T-cell (primary cell): ENCODE measurements at regions not wholly inside any gene's neighbourhood (a gene's known extent, or its start where the extent isn't known, plus 50 kb on each side); places are given as distances from the start of the nearest gene placed in this dataset.

Source experiments
- ATAC-seq, 4 experiments: fragments of 200-7000 bp in 3 of 4; fragments of 150-1000 bp in 1 of 4; cut with Tn5 transposase; replicated peaks in 1 of 4; 1 replicate in 3 of 4; 2 replicates in 1 of 4; pipeline ENCODE4 v1.10.0; 2021; ENCODE audit warnings: moderate library complexity in 3 of 4, mild to moderate bottlenecking in 2 of 4, moderate number of reproducible peaks in 1 of 4
- CTCF ChIA-PET, 2 donors: fragments of 300-600 bp; sonication (Branson Sonifier 250); formaldehyde crosslinking; loops; one replicate each; lab custom pipeline; 2022; ENCODE audit warnings: antibody characterized with exemption in 2 of 2; lab: Charles Lee
- POLR2A ChIA-PET, 2 donors: fragments of 300-600 bp; sonication (Branson Sonifier 250); formaldehyde crosslinking; loops; one replicate each; lab custom pipeline; 2022; ENCODE audit warnings: antibody characterized with exemption in 2 of 2; lab: Charles Lee
- DNase-seq, 35 experiments: peaks; one replicate each; pipeline versions ENCODE4 v3.0.0 to v3.0.0-alpha.2; 2013 to 2023
- H3K27ac ChIP-seq: one replicate; pipeline ENCODE4 v1.5.1; 2013; ENCODE audit warnings: low read length
- H3K27me3 ChIP-seq, 2 experiments: replicated peaks in 1 of 2; 1 replicate in 1 of 2; 2 replicates in 1 of 2; pipeline versions ENCODE4 v1.6.1 to v1.7.0; 2013; ENCODE audit warnings: low read length in 1 of 2, mixed read lengths in 1 of 2; ENCODE audit not compliant: control insufficient read depth in 2 of 2, insufficient read depth in 2 of 2; ENCODE audit errors: extremely low read depth in 1 of 2
- H3K36me3 ChIP-seq, 2 donors: 1 replicate in 1 of 2; 2 replicates in 1 of 2; pipeline versions ENCODE4 v1.6.1 to v1.7.0; 2013; ENCODE audit warnings: low read length in 1 of 2; ENCODE audit not compliant: control insufficient read depth in 2 of 2, insufficient read depth in 1 of 2; ENCODE audit errors: extremely low read depth in 1 of 2
- H3K4me1 ChIP-seq, 2 experiments: 1 replicate in 1 of 2; 2 replicates in 1 of 2; pipeline versions ENCODE4 v1.6.1 to v1.7.0; 2013; ENCODE audit warnings: low read length in 2 of 2, mixed read lengths in 1 of 2; ENCODE audit not compliant: insufficient read depth in 2 of 2, control insufficient read depth in 1 of 2; ENCODE audit errors: extremely low read depth in 1 of 2
- H3K4me3 ChIP-seq, 2 donors: 1 replicate in 1 of 2; 2 replicates in 1 of 2; pipeline versions ENCODE4 v1.5.1 to v1.7.0; 2013; ENCODE audit warnings: mild to moderate bottlenecking in 2 of 2, low read length in 1 of 2, moderate library complexity in 1 of 2; ENCODE audit not compliant: control insufficient read depth in 1 of 2; ENCODE audit errors: extremely low read depth in 1 of 2
- H3K9me3 ChIP-seq: 2 replicates; pipeline ENCODE4 v1.7.0; 2013
- H3K27ac Mint-ChIP-seq, 2 donors: one replicate each; pipeline ENCODE4 v1.8.0; 2020 to 2021; ENCODE audit warnings: mild to moderate bottlenecking in 2 of 2, mixed read lengths in 2 of 2
- H3K27me3 Mint-ChIP-seq, 2 donors: one replicate each; pipeline ENCODE4 v1.8.0; 2021 to 2022; ENCODE audit warnings: mixed read lengths in 2 of 2
- H3K36me3 Mint-ChIP-seq: one replicate; pipeline ENCODE4 v1.8.0; 2021; ENCODE audit warnings: mixed read lengths
- H3K4me1 Mint-ChIP-seq, 3 donors: one replicate each; pipeline ENCODE4 v1.8.0; 2020 to 2022; ENCODE audit warnings: mixed read lengths in 3 of 3, mild to moderate bottlenecking in 1 of 3
- H3K4me3 Mint-ChIP-seq, 3 donors: one replicate each; pipeline ENCODE4 v1.8.0; 2020 to 2022; ENCODE audit warnings: mild to moderate bottlenecking in 3 of 3, mixed read lengths in 3 of 3, moderate library complexity in 3 of 3
- H3K9me3 Mint-ChIP-seq, 3 donors: one replicate each; pipeline ENCODE4 v1.8.0; 2020 to 2022; ENCODE audit warnings: mixed read lengths in 3 of 3
- WGBS: methylation state at CpG from one replicate; pipeline ENCODE4 v1.1.5; 2013; ENCODE audit warnings: missing lambda C conversion rate; ENCODE audit not compliant: insufficient coverage; 5-methylcytosine and 5-hydroxymethylcytosine counted together

GRCh38 chr1:218592688-218593087 is 247.6 kb downstream of the TGFB2 start:
- Mint-ChIP-seq H3K4me3 (no peak overlapping the region), H3K27me3 (peaks cover 2 to 8% of the 10 kb centered on the region in 2 donors), H3K4me1 (no peaks in the 10 kb centered on the region), H3K27ac (no peak overlapping the region), H3K9me3 (peaks cover 0 to 14% (median 4%) of the 10 kb centered on the region in 3 donors), H3K36me3 (no peaks in the 10 kb centered on the region)
- no peaks in the 10 kb centered on the region for H3K27me3 ChIP-seq
- H3K9me3 ChIP-seq = no peaks in the 10 kb centered on the region
- no peaks in the 10 kb centered on the region for H3K36me3 ChIP-seq
- WGBS = no CpG with 5 or more reads among the region's 2 CpGs
- no peak for DNase-seq
- no peaks in the 10 kb centered on the region for H3K4me1 ChIP-seq
- CTCF ChIA-PET = no interaction called here
- H3K27ac ChIP-seq = no peak overlapping the region
- no peak for ATAC-seq
- POLR2A ChIA-PET = no interaction called here
- H3K4me3 ChIP-seq = no peak overlapping the region

- Mint-ChIP-seq H3K9me3 (peaks cover 2 to 7% (median 6%) of the 10 kb centered on the region in 3 donors), H3K36me3 (no peaks in the 10 kb centered on the region), H3K27me3 (peaks cover 8 to 9% of the 10 kb centered on the region in 2 donors), H3K4me1 (no peaks in the 10 kb centered on the region), H3K4me3 (no peak overlapping the region), H3K27ac (no peak overlapping the region)
- no peaks in the 10 kb centered on the region for H3K9me3 ChIP-seq
- no peak for DNase-seq
- WGBS = 62% methylated on average over 3 of the region's 3 CpGs
- ATAC-seq = no peak
- no peaks in the 10 kb centered on the region for H3K36me3 ChIP-seq
- ChIA-PET POLR2A (no interaction called here), CTCF (no interaction called here)
- H3K27me3 ChIP-seq = no peaks in the 10 kb centered on the region
- H3K4me1 ChIP-seq = no peaks in the 10 kb centered on the region
- no peak overlapping the region for H3K27ac ChIP-seq
- H3K4me3 ChIP-seq = no peak overlapping the region
Observed at GRCh38 chr1:218600968-218601367, 255.8 kb downstream of the TGFB2 start.

- Histone ChIP-seq H3K9me3 (no peaks in the 10 kb centered on the region), H3K27me3 (no peaks in the 10 kb centered on the region), H3K4me1 (no peaks in the 10 kb centered on the region), H3K27ac (no peak overlapping the region), H3K4me3 (no peak overlapping the region), H3K36me3 (no peaks in the 10 kb centered on the region)
- ChIA-PET POLR2A (no interaction called here), CTCF (no interaction called here)
- Mint-ChIP-seq H3K4me3 (no peak overlapping the region), H3K27ac (no peak overlapping the region), H3K9me3 (peaks cover 4 to 13% (median 5%) of the 10 kb centered on the region in 3 donors), H3K36me3 (no peaks in the 10 kb centered on the region), H3K27me3 (no peaks in the 10 kb centered on the region), H3K4me1 (no peaks in the 10 kb centered on the region)
- 33% methylated on average over 1 of the region's 1 CpG for WGBS
- DNase-seq (no peak), ATAC-seq (no peak)
Observed at GRCh38 chr1:218604217-218604616, 259.1 kb downstream of the TGFB2 start.

- CTCF ChIA-PET = no interaction called here
- Histone ChIP-seq H3K36me3 (no peaks in the 10 kb centered on the region), H3K9me3 (no peaks in the 10 kb centered on the region), H3K4me1 (no peaks in the 10 kb centered on the region), H3K27me3 (no peaks in the 10 kb centered on the region), H3K4me3 (no peak overlapping the region), H3K27ac (no peak overlapping the region)
- POLR2A ChIA-PET = no interaction called here
- ATAC-seq (no peak), DNase-seq (no peak)
- Mint-ChIP-seq H3K36me3 (no peaks in the 10 kb centered on the region), H3K27me3 (no peaks in the 10 kb centered on the region), H3K4me3 (no peak overlapping the region), H3K27ac (no peak overlapping the region), H3K9me3 (peaks cover 9 to 13% (median 9%) of the 10 kb centered on the region in 3 donors), H3K4me1 (no peaks in the 10 kb centered on the region)
- no CpG with 5 or more reads among the region's 1 CpG for WGBS
Observed at GRCh38 chr1:218611916-218612585, 266.9 kb downstream of the TGFB2 start.

- WGBS = 100% methylated on average over 1 of the region's 2 CpGs
- Mint-ChIP-seq H3K36me3 (no peaks in the 10 kb centered on the region), H3K9me3 (peaks cover 9 to 13% (median 11%) of the 10 kb centered on the region in 3 donors), H3K4me1 (no peaks in the 10 kb centered on the region), H3K27ac (no peak overlapping the region), H3K4me3 (no peak overlapping the region), H3K27me3 (no peaks in the 10 kb centered on the region)
- ChIA-PET POLR2A (no interaction called here), CTCF (no interaction called here)
- no peak for DNase-seq
- Histone ChIP-seq H3K27me3 (no peaks in the 10 kb centered on the region), H3K36me3 (no peaks in the 10 kb centered on the region), H3K27ac (no peak overlapping the region), H3K9me3 (no peaks in the 10 kb centered on the region), H3K4me1 (no peaks in the 10 kb centered on the region), H3K4me3 (no peak overlapping the region)
- no peak for ATAC-seq
Observed at GRCh38 chr1:218613105-218613504, 268.0 kb downstream of the TGFB2 start.

GRCh38 chr1:218614031-218614430 is 268.9 kb downstream of the TGFB2 start:
- ChIA-PET POLR2A (no interaction called here), CTCF (no interaction called here)
- DNase-seq = no peak
- H3K4me1 Mint-ChIP-seq = no peaks in the 10 kb centered on the region
- Histone ChIP-seq H3K4me3 (no peak overlapping the region), H3K27ac (no peak overlapping the region), H3K9me3 (no peaks in the 10 kb centered on the region), H3K4me1 (no peaks in the 10 kb centered on the region), H3K36me3 (no peaks in the 10 kb centered on the region), H3K27me3 (no peaks in the 10 kb centered on the region)
- H3K4me3 Mint-ChIP-seq = no peak overlapping the region
- H3K27me3 Mint-ChIP-seq = no peaks in the 10 kb centered on the region
- H3K9me3 Mint-ChIP-seq = peaks cover 4 to 9% (median 8%) of the 10 kb centered on the region in 3 donors
- ATAC-seq = no peak
- no peaks in the 10 kb centered on the region for H3K36me3 Mint-ChIP-seq
- H3K27ac Mint-ChIP-seq = no peak overlapping the region
- WGBS = no CpG with 5 or more reads among the region's 2 CpGs

- DNase-seq (no peak), ATAC-seq (no peak)
- Mint-ChIP-seq H3K36me3 (no peaks in the 10 kb centered on the region), H3K27me3 (no peaks in the 10 kb centered on the region), H3K4me3 (no peak overlapping the region), H3K9me3 (peaks cover 0 to 9% (median 8%) of the 10 kb centered on the region in 3 donors), H3K4me1 (no peaks in the 10 kb centered on the region), H3K27ac (no peak overlapping the region)
- Histone ChIP-seq H3K4me1 (no peaks in the 10 kb centered on the region), H3K36me3 (no peaks in the 10 kb centered on the region), H3K27ac (no peak overlapping the region), H3K9me3 (no peaks in the 10 kb centered on the region), H3K4me3 (no peak overlapping the region), H3K27me3 (no peaks in the 10 kb centered on the region)
- ChIA-PET POLR2A (no interaction called here), CTCF (no interaction called here)
- WGBS = no CpG with 5 or more reads among the region's 1 CpG
Observed at GRCh38 chr1:218616681-218617080, 271.5 kb downstream of the TGFB2 start.
